OCI-LY1 (cell line): ENCODE measurements at regions not wholly inside any gene's neighbourhood (a gene's known extent, or its start where the extent isn't known, plus 50 kb on each side); places are given as distances from the start of the nearest gene placed in this dataset.

Experiments
- H2AFZ ChIP-seq: fragments of 200-600 bp; sonication (generic), shearing (Covaris generic); 2 replicates; pipeline ENCODE4 v1.6.0; 2014; ENCODE audit warnings: antibody characterized with exemption, mild to moderate bottlenecking, low read length
- H3F3A ChIP-seq: fragments of 200-600 bp; sonication (generic), shearing (Covaris generic); 2 replicates; pipeline ENCODE4 v1.6.0; 2014; ENCODE audit warnings: mild to moderate bottlenecking, antibody characterized with exemption, low read length, moderate library complexity; ENCODE audit not compliant: insufficient read depth
- H3K27ac ChIP-seq: fragments of 200-600 bp; sonication (generic); 2 replicates; pipeline ENCODE4 v1.5.1; 2014; ENCODE audit warnings: low read length, mixed run types, mild to moderate bottlenecking, low read depth; ENCODE audit not compliant: poor library complexity, severe bottlenecking
- H3K27me3 ChIP-seq: fragments of 200-600 bp; sonication (generic); 2 replicates; pipeline ENCODE4 v1.6.0; 2014; ENCODE audit warnings: antibody characterized with exemption, mild to moderate bottlenecking, low read length, moderate library complexity; ENCODE audit not compliant: insufficient read depth
- H3K36me3 ChIP-seq: fragments of 200-600 bp; sonication (generic); 2 replicates; pipeline ENCODE4 v1.6.1; 2014; ENCODE audit warnings: mild to moderate bottlenecking, antibody characterized with exemption, low read length, moderate library complexity, mixed read lengths; ENCODE audit not compliant: insufficient read depth
- H3K4me1 ChIP-seq: fragments of 200-600 bp; sonication (generic); 2 replicates; pipeline ENCODE4 v1.5.1; 2014; ENCODE audit warnings: mild to moderate bottlenecking, low read length, moderate library complexity; ENCODE audit not compliant: insufficient read depth, severe bottlenecking
- H3K4me2 ChIP-seq: fragments of 200-600 bp; sonication (generic), shearing (Covaris generic); 2 replicates; pipeline ENCODE4 v1.6.1; 2014; ENCODE audit warnings: low read length
- H3K4me3 ChIP-seq: fragments of 200-600 bp; sonication (generic); 2 replicates; pipeline ENCODE4 v1.5.1; 2014; ENCODE audit warnings: low read length, low read depth, mild to moderate bottlenecking, mixed read lengths; ENCODE audit not compliant: poor library complexity, severe bottlenecking
- H3K79me2 ChIP-seq: fragments of 200-600 bp; shearing (Covaris generic); 2 replicates; pipeline ENCODE4 v1.6.1; 2016; ENCODE audit warnings: mixed run types, low read length, mixed read lengths; ENCODE audit not compliant: insufficient read depth
- H3K9ac ChIP-seq: fragments of 200-600 bp; sonication (generic), shearing (Covaris generic); 2 replicates; pipeline ENCODE4 v1.6.1; 2014; ENCODE audit warnings: mild to moderate bottlenecking, low read length, mixed read lengths
- H3K9me2 ChIP-seq: fragments of 200-600 bp; sonication (generic), shearing (Covaris generic); 2 replicates; pipeline ENCODE4 v1.6.1; 2014; ENCODE audit warnings: low read depth, mild to moderate bottlenecking, low read length, mixed read lengths
- H3K9me3 ChIP-seq: fragments of 200-600 bp; shearing (Covaris generic); 2 replicates; pipeline ENCODE4 v1.6.1; 2014; ENCODE audit warnings: low read length, mixed read lengths
- H4K20me1 ChIP-seq: fragments of 200-600 bp; sonication (generic), shearing (Covaris generic); 2 replicates; pipeline ENCODE4 v1.6.0; 2016; ENCODE audit warnings: mild to moderate bottlenecking, low read length; ENCODE audit not compliant: insufficient read depth
- EZH2 ChIP-seq: fragments of 200-600 bp; sonication (generic), shearing (Covaris generic); IDR thresholded peaks from 2 replicates; pipeline ENCODE4 v1.8.0; 2017; ENCODE audit warnings: borderline replicate concordance, mixed run types, mild to moderate bottlenecking, antibody characterized with exemption, low read length, moderate library complexity, mixed read lengths
- TF ChIP-seq, protein P1 (sequence below): fragments of 200-600 bp; sonication (generic), shearing (Covaris generic); IDR thresholded peaks from 2 replicates; pipeline ENCODE4 v1.5.1; 2017; ENCODE audit warnings: mild to moderate bottlenecking, antibody characterized with exemption, low read length, moderate library complexity, mixed read lengths

DNA sequence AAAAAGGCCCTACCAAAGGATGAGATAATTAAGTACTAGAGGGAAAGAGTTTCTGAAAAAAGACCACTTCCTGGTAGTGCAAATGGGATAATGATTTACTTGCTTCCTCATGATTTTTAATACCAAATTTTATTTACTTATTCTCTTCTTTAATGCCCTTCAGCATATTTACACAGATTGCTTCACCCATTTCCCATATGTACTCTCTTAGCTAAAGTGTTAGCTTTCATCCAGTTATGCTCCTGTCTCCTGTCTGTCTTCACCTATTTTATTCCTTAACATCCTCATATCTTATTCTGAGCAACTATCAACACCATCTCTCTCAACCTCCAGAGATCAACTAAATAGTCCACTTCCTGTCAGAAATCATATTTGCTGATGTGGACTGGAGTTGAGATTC lies 183.2 kb upstream of the HS3ST1 start:
- Histone ChIP-seq H3K9me3 (no peaks in the 10 kb centered on the region), H3K4me3 (no peak overlapping the region), H3K79me2 (no peaks in the 10 kb centered on the region), H3K36me3 (no peaks in the 10 kb centered on the region), H3K9me2 (no peaks in the 10 kb centered on the region), H3K9ac (no peak overlapping the region), H3K27ac (no peak overlapping the region), H2AFZ (no peak overlapping the region), H4K20me1 (no peaks in the 10 kb centered on the region), H3K4me2 (no peak overlapping the region), H3K27me3 (no peaks in the 10 kb centered on the region), H3F3A (no peaks in the 10 kb centered on the region), H3K4me1 (no peaks in the 10 kb centered on the region)
- TF ChIP-seq, protein P1, sequence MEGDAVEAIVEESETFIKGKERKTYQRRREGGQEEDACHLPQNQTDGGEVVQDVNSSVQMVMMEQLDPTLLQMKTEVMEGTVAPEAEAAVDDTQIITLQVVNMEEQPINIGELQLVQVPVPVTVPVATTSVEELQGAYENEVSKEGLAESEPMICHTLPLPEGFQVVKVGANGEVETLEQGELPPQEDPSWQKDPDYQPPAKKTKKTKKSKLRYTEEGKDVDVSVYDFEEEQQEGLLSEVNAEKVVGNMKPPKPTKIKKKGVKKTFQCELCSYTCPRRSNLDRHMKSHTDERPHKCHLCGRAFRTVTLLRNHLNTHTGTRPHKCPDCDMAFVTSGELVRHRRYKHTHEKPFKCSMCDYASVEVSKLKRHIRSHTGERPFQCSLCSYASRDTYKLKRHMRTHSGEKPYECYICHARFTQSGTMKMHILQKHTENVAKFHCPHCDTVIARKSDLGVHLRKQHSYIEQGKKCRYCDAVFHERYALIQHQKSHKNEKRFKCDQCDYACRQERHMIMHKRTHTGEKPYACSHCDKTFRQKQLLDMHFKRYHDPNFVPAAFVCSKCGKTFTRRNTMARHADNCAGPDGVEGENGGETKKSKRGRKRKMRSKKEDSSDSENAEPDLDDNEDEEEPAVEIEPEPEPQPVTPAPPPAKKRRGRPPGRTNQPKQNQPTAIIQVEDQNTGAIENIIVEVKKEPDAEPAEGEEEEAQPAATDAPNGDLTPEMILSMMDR: no peak
- TF ChIP-seq EZH2: no peak

DNA sequence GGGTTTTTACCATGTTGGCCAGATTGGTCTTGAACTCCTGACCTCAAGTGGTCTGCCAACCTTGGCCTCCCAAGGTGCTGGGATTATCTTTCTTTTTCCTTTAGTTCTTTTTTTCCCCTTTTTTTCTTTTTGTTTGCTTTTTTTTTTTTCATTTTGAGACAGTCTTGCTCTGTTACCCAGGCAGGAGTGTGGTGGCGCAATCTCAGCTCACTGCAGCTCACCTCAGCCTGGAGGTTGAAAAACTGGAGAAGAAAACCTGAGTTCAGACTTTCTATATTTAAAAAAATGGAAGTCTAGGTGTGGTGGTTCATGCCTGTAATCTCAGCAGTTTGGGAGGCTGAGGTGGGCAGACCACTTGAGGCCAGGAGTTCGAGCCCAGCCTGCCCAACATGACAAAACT lies 181.1 kb upstream of the HS3ST1 start:
- Histone ChIP-seq H3K79me2 (no peaks in the 10 kb centered on the region), H3K9me2 (no peaks in the 10 kb centered on the region), H3K4me2 (no peak overlapping the region), H3K9ac (no peak overlapping the region), H2AFZ (no peak overlapping the region), H4K20me1 (no peaks in the 10 kb centered on the region), H3K4me3 (no peak overlapping the region), H3K36me3 (no peaks in the 10 kb centered on the region), H3F3A (no peaks in the 10 kb centered on the region), H3K27ac (no peak overlapping the region), H3K4me1 (no peaks in the 10 kb centered on the region), H3K27me3 (no peaks in the 10 kb centered on the region), H3K9me3 (no peaks in the 10 kb centered on the region)
- no peak for TF ChIP-seq EZH2
- TF ChIP-seq, protein P1: no peak

DNA sequence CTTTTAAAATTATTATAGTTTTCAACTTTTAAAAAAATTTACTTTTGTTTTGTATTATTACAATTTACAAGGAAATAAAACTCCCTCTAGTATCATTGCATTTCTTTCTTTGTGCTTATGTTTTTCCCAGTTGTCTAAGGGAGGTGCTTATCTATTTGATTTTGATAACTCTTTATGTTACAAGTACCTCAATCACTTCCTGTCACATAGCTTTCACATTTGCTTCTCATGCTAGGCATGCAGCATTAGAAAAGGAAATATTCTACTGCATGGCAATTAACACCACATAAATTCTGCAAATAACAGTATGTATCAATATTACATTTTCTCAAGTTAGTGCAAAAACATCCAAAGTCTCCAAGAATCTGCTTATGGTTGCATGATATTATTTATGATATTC lies 180.3 kb upstream of the HS3ST1 start:
- Histone ChIP-seq H2AFZ (no peak overlapping the region), H3K4me3 (no peak overlapping the region), H3K9ac (no peak overlapping the region), H3K4me2 (no peak overlapping the region), H4K20me1 (no peaks in the 10 kb centered on the region), H3K27me3 (no peaks in the 10 kb centered on the region), H3K36me3 (no peaks in the 10 kb centered on the region), H3K9me2 (no peaks in the 10 kb centered on the region), H3F3A (no peaks in the 10 kb centered on the region), H3K79me2 (no peaks in the 10 kb centered on the region), H3K27ac (no peak overlapping the region), H3K9me3 (no peaks in the 10 kb centered on the region), H3K4me1 (no peaks in the 10 kb centered on the region)
- TF ChIP-seq, protein P1: no peak
- TF ChIP-seq EZH2: no peak
